ENCODE measurements at regions not wholly inside any gene's neighbourhood (a gene's known extent, or its start where the extent isn't known, plus 50 kb on each side); places are given as distances from the start of the nearest gene placed in this dataset.

GRCh38 chr6:23140871-23141270 lies 571.5 kb downstream of the HDGFL1 start:
- Histone ChIP-seq H3K36me3 (ENCODE audit: control insufficient read depth in 1 of 2, insufficient read depth in 2 of 2, low read length in 2 of 2) (no peaks in the 10 kb centered on the region), H3K9me3 (ENCODE audit: control insufficient read depth in 1 of 2, insufficient read depth in 1 of 2, low read depth in 1 of 2, low read length in 2 of 2) (peaks cover 0 to 4% of the 10 kb centered on the region in 2 experiments; a peak in 3 of 4 replicates), H3K4me3 (replicated peaks in 1 of 2; ENCODE audit: low read depth in 1 of 2, low read length in 2 of 2) (no peak overlapping the region), H3K9ac (ENCODE audit: low read length) (no peak overlapping the region), H2AFZ (ENCODE audit: low read depth, low read length, poor library complexity, severe bottlenecking) (no peak overlapping the region), H4K20me1 (ENCODE audit: insufficient read depth) (no peaks in the 10 kb centered on the region), H3K9me2 (ENCODE audit: insufficient read depth) (no peaks in the 10 kb centered on the region), H3K4me1 (ENCODE audit: control insufficient read depth in 1 of 2, insufficient read depth in 2 of 2, low read length in 2 of 2) (no peaks in the 10 kb centered on the region), H3K79me2 (ENCODE audit: insufficient read depth, low read length) (no peaks in the 10 kb centered on the region), H3K27me3 (ENCODE audit: insufficient read depth, low read length) (no peaks in the 10 kb centered on the region), H3K4me2 (ENCODE audit: low read length) (no peak overlapping the region), H3K27ac (ENCODE audit: low read depth, low read length) (no peak overlapping the region)
- POLR2A ChIA-PET: no interaction called here
- ATAC-seq (no peak), DNase-seq (ENCODE audit: low read depth, low spot score) (no peak)
- BruUV-seq (replicated peaks): no TSS peak
- CTCF ChIA-PET: no interaction called here
- no peak for TF ChIP-seq ZBTB33 (IDR thresholded peaks at IDR 0.05; ENCODE audit: extremely low read depth, insufficient replicate concordance, low read length)
- no peak for TF ChIP-seq RAD21 (IDR thresholded peaks at IDR 0.05; ENCODE audit: low read depth)
- no peak for TF ChIP-seq SIN3A (IDR thresholded peaks at IDR 0.05; ENCODE audit: low read depth)
- TF ChIP-seq CEBPB (IDR thresholded peaks at IDR 0.05; ENCODE audit: low read depth): no peak
- TF ChIP-seq CBX3 (IDR thresholded peaks at IDR 0.05; ENCODE audit: low read depth): no peak
- TF ChIP-seq EZH2 (IDR thresholded peaks at IDR 0.05): no peak
- intact Hi-C loops (cut with micrococcal nuclease): no loop called here
- RAD21 ChIA-PET (ENCODE audit: low non-redundant PET in 1 of 2, low total read pairs in 2 of 2, uncharacterized antibody in 2 of 2, unreplicated experiment in 2 of 2): no interaction called here

GRCh38 chr6:23145781-23146180 lies 576.4 kb downstream of the HDGFL1 start:
- no peaks in the 10 kb centered on the region for H3K36me3 ChIP-seq (ENCODE audit: control insufficient read depth in 1 of 2, insufficient read depth in 2 of 2, low read length in 2 of 2)
- H4K20me1 ChIP-seq (ENCODE audit: insufficient read depth): no peaks in the 10 kb centered on the region
- no peaks in the 10 kb centered on the region for H3K9me2 ChIP-seq (ENCODE audit: insufficient read depth)
- no peak overlapping the region for H3K9ac ChIP-seq (ENCODE audit: low read length)
- ChIA-PET RAD21 (ENCODE audit: low non-redundant PET in 1 of 2, low total read pairs in 2 of 2, uncharacterized antibody in 2 of 2, unreplicated experiment in 2 of 2) (no interaction called here), CTCF (no interaction called here), POLR2A (no interaction called here)
- H3K4me2 ChIP-seq (ENCODE audit: low read length): no peak overlapping the region
- DNase-seq (ENCODE audit: low read depth, low spot score): no peak
- no peaks in the 10 kb centered on the region for H3K79me2 ChIP-seq (ENCODE audit: insufficient read depth, low read length)
- no peak overlapping the region for H2AFZ ChIP-seq (ENCODE audit: low read depth, low read length, poor library complexity, severe bottlenecking)
- no peak overlapping the region for H3K27ac ChIP-seq (ENCODE audit: low read depth, low read length)
- no peaks in the 10 kb centered on the region for H3K4me1 ChIP-seq (ENCODE audit: control insufficient read depth in 1 of 2, insufficient read depth in 2 of 2, low read length in 2 of 2)
- no peaks in the 10 kb centered on the region for H3K27me3 ChIP-seq (ENCODE audit: insufficient read depth, low read length)
- intact Hi-C loops (cut with micrococcal nuclease): no loop called here
- H3K9me3 ChIP-seq (ENCODE audit: control insufficient read depth in 1 of 2, insufficient read depth in 1 of 2, low read depth in 1 of 2, low read length in 2 of 2): peaks cover 6 to 9% of the 10 kb centered on the region in 2 experiments; a peak in 2 of 4 replicates
- ATAC-seq: no peak
- TF ChIP-seq ZNF274 (IDR thresholded peaks at IDR 0.05; ENCODE audit: low read depth, low read length) (no peak), YY1 (IDR thresholded peaks at IDR 0.05; ENCODE audit: extremely low read depth, insufficient replicate concordance, low read depth, low read length) (no peak), POLR2A (IDR thresholded peaks at IDR 0.05; ENCODE audit: borderline replicate concordance, extremely low read depth, insufficient read depth, insufficient read length) (no peak)
- no peak overlapping the region for H3K4me3 ChIP-seq (replicated peaks in 1 of 2; ENCODE audit: low read depth in 1 of 2, low read length in 2 of 2)
- BruUV-seq (replicated peaks): no TSS peak
